Tongue (tissue), 1 donor: ENCODE measurements at regions not wholly inside any gene's neighbourhood (a gene's known extent, or its start where the extent isn't known, plus 50 kb on each side); places are given as distances from the start of the nearest gene placed in this dataset.

Experiments
- DNase-seq: peaks from one replicate; pipeline ENCODE4 v3.0.0-alpha.2; 2015

- DNase-seq = no peak
Measured at GRCh38 chrY:15688531-15688930, 1164.2 kb downstream of the NLGN4Y start.

- no peak for DNase-seq
Measured at GRCh38 chrY:15689994-15690393, 1165.7 kb downstream of the NLGN4Y start.

GRCh38 chrY:15702131-15702530, 1177.8 kb downstream of the NLGN4Y start:
- no peak for DNase-seq

- DNase-seq = no peak
Measured at GRCh38 chrY:15704906-15705305, 1180.6 kb downstream of the NLGN4Y start.

GRCh38 chrY:15749533-15750433, 1225.5 kb downstream of the NLGN4Y start:
- no peak for DNase-seq

- no peak for DNase-seq
Measured at GRCh38 chrY:15751001-15751400, 1226.7 kb downstream of the NLGN4Y start.

- DNase-seq = no peak
Measured at GRCh38 chrY:15756266-15756665, 1231.9 kb downstream of the NLGN4Y start.

GRCh38 chrY:15773579-15773978, 1249.2 kb downstream of the NLGN4Y start:
- peak; percentile 0 for DNase-seq

GRCh38 chrY:15775880-15776279, 1251.6 kb downstream of the NLGN4Y start:
- DNase-seq = no peak

- no peak for DNase-seq
Measured at GRCh38 chrY:15779891-15780290, 1255.6 kb downstream of the NLGN4Y start.

- no peak for DNase-seq
Measured at GRCh38 chrY:15800021-15800420, 1275.7 kb downstream of the NLGN4Y start.

- DNase-seq = no peak
Measured at GRCh38 chrY:15805985-15806384, 1281.7 kb downstream of the NLGN4Y start.

GRCh38 chrY:15814241-15814640, 1289.9 kb downstream of the NLGN4Y start:
- no peak for DNase-seq
